Sigmoid colon (tissue), 4 donors: ENCODE measurements at regions not wholly inside any gene's neighbourhood (a gene's known extent, or its start where the extent isn't known, plus 50 kb on each side); places are given as distances from the start of the nearest gene placed in this dataset.

ENCODE experiments used
- EP300 ChIP-seq, 4 donors: sonication (generic); formaldehyde crosslinking; IDR thresholded peaks; one replicate each; pipeline ENCODE4 v1.6.1; 2017; ENCODE audit warnings: antibody characterized with exemption in 4 of 4
- POLR2A ChIP-seq, 2 donors: fragments of 450-650 bp; IDR thresholded peaks; one replicate each; pipeline ENCODE4 v1.6.1; 2016; ENCODE audit warnings: antibody characterized with exemption in 2 of 2, mild to moderate bottlenecking in 2 of 2, moderate library complexity in 2 of 2

DNA sequence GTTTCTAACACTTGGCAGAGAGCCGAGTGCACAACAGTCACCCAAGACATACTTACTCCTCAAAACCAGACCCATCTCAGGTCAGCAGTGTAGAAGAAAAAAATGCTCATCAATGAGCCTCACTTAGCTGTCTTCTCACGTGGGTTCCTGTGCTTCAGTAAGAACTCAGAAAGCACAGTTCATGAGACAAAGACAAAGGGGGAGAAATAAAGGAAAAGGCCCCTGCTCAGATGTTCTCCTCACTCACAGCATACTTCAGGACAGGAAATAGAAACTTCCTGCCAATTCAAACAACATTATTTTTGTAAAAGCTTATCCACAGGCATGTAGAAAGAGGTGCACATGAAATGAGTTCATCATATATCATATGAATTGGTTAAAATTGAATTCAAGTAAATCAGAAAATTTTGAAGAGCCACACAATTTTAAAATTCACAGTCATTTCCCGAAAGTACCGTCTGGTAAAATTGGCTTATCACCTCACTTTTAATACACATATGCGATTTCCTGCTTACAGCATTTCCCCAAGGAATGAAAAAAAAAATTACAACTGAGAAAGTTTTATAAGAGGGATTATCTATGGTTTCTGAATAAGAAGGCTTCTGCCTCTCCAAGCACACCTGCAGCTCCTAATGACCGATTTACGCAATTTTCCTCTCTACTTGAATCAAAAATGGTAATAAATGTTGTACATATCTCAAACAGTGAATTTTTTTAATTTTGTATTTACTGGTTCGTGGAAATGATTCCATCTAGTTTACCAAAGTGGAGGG lies 328.3 kb downstream of the TMEM167A start:
- TF ChIP-seq EP300 (IDR thresholded peaks at IDR 0.05): no peak
- no peak for TF ChIP-seq POLR2A (IDR thresholded peaks at IDR 0.05)
